GM21723 (cell line): ENCODE measurements at regions not wholly inside any gene's neighbourhood (a gene's known extent, or its start where the extent isn't known, plus 50 kb on each side); places are given as distances from the start of the nearest gene placed in this dataset.

Experiments used
- ATAC-seq: cut with Tn5 transposase; IDR thresholded peaks from one replicate; pipeline ENCODE4 v1.9.1; 2021; ENCODE audit warnings: mild to moderate bottlenecking, moderate library complexity; ENCODE audit not compliant: unreplicated experiment

- no peak for ATAC-seq
These were observed 655.8 kb downstream of the BRINP3 start for GRCh38 chr1:189821833-189822232.

GRCh38 chr1:189834813-189835212 lies 642.9 kb downstream of the BRINP3 start:
- no peak for ATAC-seq

- ATAC-seq, result no peak
These were observed 630.1 kb downstream of the BRINP3 start for GRCh38 chr1:189847613-189848012.

GRCh38 chr1:189851806-189852367 lies 625.8 kb downstream of the BRINP3 start:
- ATAC-seq, result no peak

GRCh38 chr1:189859385-189859977 lies 618.2 kb downstream of the BRINP3 start:
- peak; percentile 57 for ATAC-seq

- no peak for ATAC-seq
These were observed 611.1 kb downstream of the BRINP3 start for GRCh38 chr1:189866606-189867005.

- ATAC-seq, result no peak
These were observed 609.6 kb downstream of the BRINP3 start for GRCh38 chr1:189868021-189868420.

- no peak for ATAC-seq
These were observed 602.8 kb downstream of the BRINP3 start for GRCh38 chr1:189874715-189875435.

GRCh38 chr1:189880135-189880534 lies 597.5 kb downstream of the BRINP3 start:
- ATAC-seq, result no peak

GRCh38 chr1:189899686-189900425 lies 577.8 kb downstream of the BRINP3 start:
- no peak for ATAC-seq

- no peak for ATAC-seq
These were observed 573.2 kb downstream of the BRINP3 start for GRCh38 chr1:189904509-189904908.

GRCh38 chr1:189908113-189908512 lies 569.6 kb downstream of the BRINP3 start:
- ATAC-seq, result no peak

GRCh38 chr1:189921613-189922012 lies 556.1 kb downstream of the BRINP3 start:
- no peak for ATAC-seq

- ATAC-seq, result no peak
These were observed 550.0 kb downstream of the BRINP3 start for GRCh38 chr1:189927641-189928040.

- no peak for ATAC-seq
These were observed 548.1 kb downstream of the BRINP3 start for GRCh38 chr1:189929501-189930099.

GRCh38 chr1:189936861-189937260 lies 540.8 kb downstream of the BRINP3 start:
- no peak for ATAC-seq

GRCh38 chr1:189939967-189940366 lies 537.7 kb downstream of the BRINP3 start:
- no peak for ATAC-seq

- no peak for ATAC-seq
These were observed 535.7 kb downstream of the BRINP3 start for GRCh38 chr1:189941922-189942321.

- no peak for ATAC-seq
These were observed 518.9 kb downstream of the BRINP3 start for GRCh38 chr1:189958756-189959155.

- ATAC-seq, result no peak
These were observed 516.9 kb downstream of the BRINP3 start for GRCh38 chr1:189960769-189961168.

- no peak for ATAC-seq
These were observed 515.5 kb downstream of the BRINP3 start for GRCh38 chr1:189962181-189962580.
